AG09319 (cell line): ENCODE measurements at regions not wholly inside any gene's neighbourhood (a gene's known extent, or its start where the extent isn't known, plus 50 kb on each side); places are given as distances from the start of the nearest gene placed in this dataset.

Experiments used
- DNase-seq: peaks from one replicate; pipeline ENCODE4 v3.0.0-alpha.2; 2010; ENCODE audit warnings: low read depth; ENCODE audit errors: extremely low read depth
- TF ChIP-seq, protein P1 (sequence below): IDR thresholded peaks from 2 replicates; pipeline ENCODE4 v1.5.1; 2011; ENCODE audit warnings: low read depth, mild to moderate bottlenecking, inconsistent platforms, low read length, moderate library complexity

DNA sequence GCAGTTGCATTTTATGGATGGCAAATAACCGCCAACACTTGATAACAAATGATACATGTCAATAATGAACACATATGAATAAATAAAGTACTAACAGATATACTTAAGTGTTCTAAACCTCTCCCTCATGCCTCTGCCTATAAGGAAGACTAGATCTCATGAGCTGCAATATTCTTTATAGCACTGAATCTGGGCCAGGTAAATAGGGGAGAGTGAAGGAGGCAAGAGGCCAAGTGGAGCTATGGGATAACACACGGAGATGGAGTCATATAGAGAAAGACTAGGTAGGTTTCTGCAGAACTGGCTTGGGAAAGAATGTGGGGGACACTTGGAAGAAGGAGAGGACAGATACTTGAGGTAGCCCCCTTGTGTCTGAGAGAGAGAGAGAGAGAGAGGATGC, 354.2 kb upstream of the CFAP20DC start:
- TF ChIP-seq, protein P1, sequence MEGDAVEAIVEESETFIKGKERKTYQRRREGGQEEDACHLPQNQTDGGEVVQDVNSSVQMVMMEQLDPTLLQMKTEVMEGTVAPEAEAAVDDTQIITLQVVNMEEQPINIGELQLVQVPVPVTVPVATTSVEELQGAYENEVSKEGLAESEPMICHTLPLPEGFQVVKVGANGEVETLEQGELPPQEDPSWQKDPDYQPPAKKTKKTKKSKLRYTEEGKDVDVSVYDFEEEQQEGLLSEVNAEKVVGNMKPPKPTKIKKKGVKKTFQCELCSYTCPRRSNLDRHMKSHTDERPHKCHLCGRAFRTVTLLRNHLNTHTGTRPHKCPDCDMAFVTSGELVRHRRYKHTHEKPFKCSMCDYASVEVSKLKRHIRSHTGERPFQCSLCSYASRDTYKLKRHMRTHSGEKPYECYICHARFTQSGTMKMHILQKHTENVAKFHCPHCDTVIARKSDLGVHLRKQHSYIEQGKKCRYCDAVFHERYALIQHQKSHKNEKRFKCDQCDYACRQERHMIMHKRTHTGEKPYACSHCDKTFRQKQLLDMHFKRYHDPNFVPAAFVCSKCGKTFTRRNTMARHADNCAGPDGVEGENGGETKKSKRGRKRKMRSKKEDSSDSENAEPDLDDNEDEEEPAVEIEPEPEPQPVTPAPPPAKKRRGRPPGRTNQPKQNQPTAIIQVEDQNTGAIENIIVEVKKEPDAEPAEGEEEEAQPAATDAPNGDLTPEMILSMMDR, result no peak
- DNase-seq, result no peak

DNA sequence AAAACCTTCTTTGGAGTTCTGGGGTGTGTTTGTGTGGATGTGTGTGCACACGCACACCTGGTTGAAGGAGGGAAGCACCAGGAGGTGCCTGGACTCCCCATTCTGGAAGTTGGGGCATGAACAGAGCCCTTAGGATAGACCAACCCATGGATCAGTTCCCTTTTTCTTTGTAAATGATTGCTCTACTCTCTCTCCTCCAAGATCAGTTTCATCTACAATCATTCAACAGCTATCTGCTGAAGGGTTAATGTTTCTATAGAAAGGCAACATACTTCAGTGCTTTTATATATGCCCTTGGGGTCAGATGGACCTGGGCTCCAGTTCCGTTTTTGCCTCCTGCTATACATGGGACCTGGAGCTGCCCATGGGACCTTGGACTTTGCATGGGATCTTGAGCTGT, 352.1 kb upstream of the CFAP20DC start:
- TF ChIP-seq, protein P1, result no peak
- no peak for DNase-seq

DNA sequence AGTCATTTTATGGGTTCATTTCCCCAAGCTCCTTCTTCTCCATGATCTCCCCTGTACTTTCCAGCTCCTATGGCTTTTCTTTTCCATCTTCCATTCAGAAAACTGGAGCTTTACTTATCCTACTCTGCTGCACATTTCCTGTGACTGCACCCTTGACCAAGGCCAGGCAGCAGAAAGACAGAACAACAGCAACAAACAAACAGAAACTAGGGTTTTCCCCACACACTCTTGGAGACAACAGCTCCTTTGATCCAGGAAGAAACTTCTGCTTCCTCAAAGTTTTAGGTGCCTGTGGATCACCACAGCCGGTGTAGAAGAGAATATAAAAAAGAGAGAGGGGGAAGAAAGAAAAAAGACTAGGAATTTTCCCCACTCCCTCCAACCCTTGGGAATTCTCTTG, 342.3 kb upstream of the CFAP20DC start:
- TF ChIP-seq, protein P1, result no peak
- no peak for DNase-seq

DNA sequence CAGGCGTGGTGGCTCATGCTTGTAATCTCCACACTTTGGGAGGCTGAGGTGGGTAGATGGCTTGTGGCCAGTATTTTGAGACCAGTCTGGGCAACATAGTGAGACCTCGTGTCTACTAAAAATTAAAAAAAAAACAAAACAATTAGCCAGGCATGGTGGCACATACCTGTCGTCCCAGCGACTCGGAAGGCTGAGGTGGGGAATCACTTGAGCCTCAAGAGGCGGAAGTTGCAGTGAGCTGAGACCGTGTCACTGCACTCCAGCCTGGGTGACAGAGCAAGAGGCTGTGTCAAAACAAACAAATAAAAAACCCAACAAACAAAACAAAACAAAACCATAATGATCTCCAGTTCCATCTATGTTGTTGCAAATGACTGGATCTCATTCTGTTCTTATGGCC, 341.3 kb upstream of the CFAP20DC start:
- TF ChIP-seq, protein P1, result no peak
- no peak for DNase-seq

DNA sequence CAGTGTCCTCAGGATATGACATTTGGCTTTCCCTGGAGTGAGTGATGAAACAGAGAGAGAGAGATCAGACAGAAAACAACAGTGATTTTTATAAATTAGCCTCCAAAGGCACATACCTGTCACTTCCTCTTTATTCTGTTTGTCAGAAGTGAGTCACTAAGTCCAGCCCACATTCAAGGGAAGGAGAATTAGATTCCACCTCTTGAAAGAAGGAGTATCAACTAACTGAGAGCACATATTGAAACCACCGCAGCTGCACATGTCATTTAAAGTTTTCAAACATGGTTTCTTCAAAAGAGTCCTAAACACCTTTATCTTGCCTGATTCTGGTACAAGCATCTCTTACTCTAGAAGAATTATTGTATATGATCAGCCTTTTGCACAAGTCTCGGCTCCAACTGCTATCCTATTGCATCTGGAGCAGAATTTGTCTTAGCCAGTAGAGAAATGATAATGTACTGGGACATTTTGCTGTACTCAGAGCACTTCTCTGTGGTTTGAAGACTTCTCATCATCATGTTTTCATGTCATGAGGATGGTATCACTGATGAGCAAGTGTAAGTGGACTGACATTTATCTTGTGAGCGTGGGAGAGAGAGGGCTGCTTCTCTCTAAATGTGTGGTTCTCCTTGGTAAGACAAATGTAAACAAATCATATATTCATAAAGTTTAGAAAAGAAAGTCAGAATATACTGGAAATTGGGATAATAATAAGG, 338.9 kb upstream of the CFAP20DC start:
- TF ChIP-seq, protein P1, result no peak
- no peak for DNase-seq

DNA sequence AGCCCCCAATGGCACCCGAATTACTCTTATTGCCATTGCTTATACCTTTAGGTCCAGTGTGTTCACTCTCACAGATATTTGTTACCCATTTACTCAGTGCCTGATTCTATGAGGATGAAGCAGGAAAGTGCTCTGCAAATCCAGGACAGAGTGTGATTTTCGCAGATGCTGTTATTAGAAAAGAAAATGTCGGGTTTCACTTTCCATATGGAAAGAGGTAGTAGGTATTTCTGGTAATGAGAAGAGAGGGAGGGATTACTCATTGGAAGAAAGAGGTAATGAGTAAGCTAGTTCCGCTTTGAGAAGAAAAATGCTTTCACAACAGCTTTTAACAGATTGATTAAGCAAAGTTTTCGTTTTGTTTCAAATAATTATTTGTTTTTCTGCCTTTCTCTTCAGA, 336.3 kb upstream of the CFAP20DC start:
- TF ChIP-seq, protein P1, result no peak
- no peak for DNase-seq

DNA sequence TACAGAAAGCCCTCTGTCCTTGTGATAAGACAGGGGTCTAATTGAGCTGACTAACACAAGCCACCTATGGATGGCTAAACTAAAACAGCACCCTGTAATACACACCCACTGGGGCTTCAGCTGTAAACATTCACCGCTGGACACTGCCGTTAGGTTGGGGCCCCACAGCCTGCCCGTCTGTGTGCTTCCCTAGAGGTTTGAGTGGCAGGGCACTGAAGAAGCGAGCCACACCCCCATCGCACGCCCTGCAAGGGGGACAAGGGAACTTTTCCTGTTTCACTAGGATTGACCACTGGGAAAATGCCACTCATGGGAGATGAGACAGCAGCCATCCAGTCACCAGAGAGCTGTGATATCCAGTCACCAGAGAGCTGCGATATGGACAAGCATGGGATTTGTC, 335.7 kb upstream of the CFAP20DC start:
- TF ChIP-seq, protein P1, result no peak
- no peak for DNase-seq
